HEK293T (cell line): ENCODE measurements at regions not wholly inside any gene's neighbourhood (a gene's known extent, or its start where the extent isn't known, plus 50 kb on each side); places are given as distances from the start of the nearest gene placed in this dataset.

Experiments used
- ARNT ChIP-seq: fragments of 450-650 bp; IDR thresholded peaks from 2 replicates; pipeline ENCODE4 v1.6.1; 2017; ENCODE audit warnings: mild to moderate bottlenecking
- BHLHE40 ChIP-seq: fragments of 450-650 bp; IDR thresholded peaks from 2 replicates; pipeline ENCODE4 v1.6.1; 2016; ENCODE audit warnings: mild to moderate bottlenecking, moderate library complexity, borderline replicate concordance
- CTBP1 ChIP-seq: fragments of 450-650 bp; IDR thresholded peaks from 2 replicates; pipeline ENCODE4 v1.6.1; 2016; ENCODE audit warnings: borderline replicate concordance
- ELF4 ChIP-seq: fragments of 450-650 bp; IDR thresholded peaks from 2 replicates; pipeline ENCODE4 v1.6.1; 2017; ENCODE audit warnings: antibody characterized with exemption
- FOXA1 ChIP-seq: fragments of 450-650 bp; IDR thresholded peaks from 2 replicates; pipeline ENCODE4 v1.6.1; 2016; ENCODE audit warnings: mild to moderate bottlenecking
- FOXM1 ChIP-seq: fragments of 450-650 bp; IDR thresholded peaks from 2 replicates; pipeline ENCODE4 v1.6.1; 2017; ENCODE audit warnings: mild to moderate bottlenecking, borderline replicate concordance
- HDGF ChIP-seq: fragments of 450-650 bp; IDR thresholded peaks from 2 replicates; pipeline ENCODE4 v1.6.1; 2017; ENCODE audit warnings: antibody characterized with exemption, borderline replicate concordance
- NFRKB ChIP-seq: fragments of 450-650 bp; IDR thresholded peaks from 2 replicates; pipeline ENCODE4 v1.6.1; 2016; ENCODE audit warnings: mild to moderate bottlenecking, moderate library complexity
- PKNOX1 ChIP-seq: fragments of 450-650 bp; IDR thresholded peaks from 2 replicates; pipeline ENCODE4 v1.6.1; 2016
- SP1 ChIP-seq: fragments of 450-650 bp; IDR thresholded peaks from 2 replicates; pipeline ENCODE4 v1.6.1; 2017
- SUZ12 ChIP-seq: fragments of 450-650 bp; IDR thresholded peaks from 2 replicates; pipeline ENCODE4 v1.6.1; 2016; ENCODE audit warnings: mild to moderate bottlenecking
- TARDBP ChIP-seq: fragments of 450-650 bp; IDR thresholded peaks from 2 replicates; pipeline ENCODE4 v1.6.1; 2016
- ZNF384 ChIP-seq: fragments of 450-650 bp; IDR thresholded peaks from 2 replicates; pipeline ENCODE4 v1.6.1; 2016

DNA sequence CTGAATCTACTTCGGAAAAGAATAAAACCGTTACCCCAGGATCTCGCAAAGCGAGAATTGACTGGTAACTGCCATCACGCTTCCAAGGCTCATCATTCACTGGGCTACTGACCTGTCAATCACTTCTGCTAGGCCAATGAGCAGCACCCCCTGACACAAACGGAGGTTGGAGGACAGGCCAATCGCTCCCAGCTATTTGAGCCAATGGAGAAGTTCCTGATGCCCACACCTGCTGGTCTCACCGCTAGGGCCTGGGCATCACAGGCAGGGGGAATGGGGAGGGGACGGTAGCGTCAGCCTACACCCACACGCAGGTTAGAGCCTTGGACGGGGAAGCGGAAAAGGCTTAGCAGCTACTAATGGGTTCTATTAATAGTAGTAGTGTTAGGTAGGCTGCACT is 56.7 kb upstream of the CHST1 start:
- TF ChIP-seq TARDBP = no peak
- no peak for TF ChIP-seq BHLHE40
- TF ChIP-seq FOXM1 = no peak
- no peak for TF ChIP-seq CTBP1
- TF ChIP-seq HDGF = no peak
- no peak for TF ChIP-seq ARNT
- no peak for TF ChIP-seq SP1
- TF ChIP-seq ELF4 = no peak
- TF ChIP-seq SUZ12 = no peak
- peak; percentile 88 for TF ChIP-seq PKNOX1
- TF ChIP-seq NFRKB = no peak
- no peak for TF ChIP-seq ZNF384
- TF ChIP-seq FOXA1 = no peak
